GM18861 (cell line): ENCODE measurements at regions not wholly inside any gene's neighbourhood (a gene's known extent, or its start where the extent isn't known, plus 50 kb on each side); places are given as distances from the start of the nearest gene placed in this dataset.
A peak's percentile ranks its signal among the peaks of the same experiment; 100 is the strongest.

Experiments used
- ATAC-seq: cut with Tn5 transposase; IDR thresholded peaks from one replicate; pipeline ENCODE4 v1.9.1; 2021; ENCODE audit not compliant: unreplicated experiment

- ATAC-seq, result no peak
Measured at GRCh38 chr2:731711-732110, 54.5 kb upstream of the TMEM18 start.

- no peak for ATAC-seq
Measured at GRCh38 chr2:729376-729861, 52.2 kb upstream of the TMEM18 start.

- no peak for ATAC-seq
Measured at GRCh38 chr2:728165-728564, 51.0 kb upstream of the TMEM18 start.

GRCh38 chr2:727071-727470 lies 49.9 kb upstream of the TMEM18 start:
- ATAC-seq, result peak; percentile 92
